Fibroblast of mammary gland (primary cell): ENCODE measurements at regions not wholly inside any gene's neighbourhood (a gene's known extent, or its start where the extent isn't known, plus 50 kb on each side); places are given as distances from the start of the nearest gene placed in this dataset.

Experiments used
- DNase-seq: peaks from one replicate; pipeline ENCODE4 v3.0.0-alpha.2; 2010; ENCODE audit warnings: low read depth
- H3K4me3 ChIP-seq: 2 replicates; pipeline ENCODE4 v1.5.1; 2011; ENCODE audit warnings: low read depth, mild to moderate bottlenecking, low read length, moderate library complexity; ENCODE audit not compliant: control insufficient read depth
- CTCF ChIP-seq: conservative IDR thresholded peaks from 2 replicates; pipeline ENCODE4 v1.5.1; 2011; ENCODE audit warnings: low read depth, low read length, inconsistent platforms; ENCODE audit not compliant: control insufficient read depth, insufficient read depth

- TF ChIP-seq CTCF = no peak
- H3K4me3 ChIP-seq = no peak overlapping the region
- no peak for DNase-seq
These were observed 783.3 kb upstream of the ARRDC4 start for GRCh38 chr15:97177151-97177577.

GRCh38 chr15:97182581-97182980, 777.9 kb upstream of the ARRDC4 start:
- DNase-seq = no peak
- H3K4me3 ChIP-seq = no peak overlapping the region
- no peak for TF ChIP-seq CTCF

GRCh38 chr15:97189162-97189780, 771.2 kb upstream of the ARRDC4 start:
- no peak for TF ChIP-seq CTCF
- no peak overlapping the region for H3K4me3 ChIP-seq
- DNase-seq = no peak

GRCh38 chr15:97194750-97195149, 765.8 kb upstream of the ARRDC4 start:
- H3K4me3 ChIP-seq = no peak overlapping the region
- TF ChIP-seq CTCF = no peak
- no peak for DNase-seq

GRCh38 chr15:97196048-97197014, 764.2 kb upstream of the ARRDC4 start:
- no peak overlapping the region for H3K4me3 ChIP-seq
- TF ChIP-seq CTCF = no peak
- DNase-seq = no peak

- TF ChIP-seq CTCF = no peak
- no peak for DNase-seq
These were observed 761.0 kb upstream of the ARRDC4 start for GRCh38 chr15:97199393-97200051.

More at GRCh38 chr15:97199393-97200051, 761.0 kb upstream of the ARRDC4 start:
- H3K4me3 ChIP-seq = no peak overlapping the region
